ENCODE measurements at regions not wholly inside any gene's neighbourhood (a gene's known extent, or its start where the extent isn't known, plus 50 kb on each side); places are given as distances from the start of the nearest gene placed in this dataset.

DNA sequence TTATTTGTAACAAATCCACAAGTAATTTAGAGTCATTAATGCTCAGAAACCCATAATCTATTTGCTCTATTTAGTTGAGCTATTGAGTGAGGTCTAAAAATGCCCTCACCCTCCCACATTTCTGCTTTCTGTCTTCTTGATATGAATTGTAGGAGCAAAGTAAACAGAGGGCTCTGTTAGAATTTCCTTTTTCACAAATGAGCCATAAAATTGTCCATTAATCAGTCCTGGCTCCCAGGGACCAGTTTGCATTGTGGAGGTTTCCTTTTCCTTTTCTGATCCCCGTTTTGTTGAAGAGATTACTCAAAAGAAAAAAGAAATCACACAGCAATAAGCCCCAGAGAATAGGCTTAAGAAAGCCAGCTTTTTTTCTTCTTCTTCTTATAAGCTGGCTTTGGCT is 476.7 kb downstream of the EPHA4 start:
- TF ChIP-seq POLR2AphosphoS5 (IDR thresholded peaks at IDR 0.05; ENCODE audit: low read depth, low read length) = no peak
- no peak for TF ChIP-seq POLR2A (IDR thresholded peaks at IDR 0.05; ENCODE audit: low read depth, low read length)
- TF ChIP-seq SPI1 (IDR thresholded peaks at IDR 0.05; ENCODE audit: low read depth, low read length) = no peak
- no peak for TF ChIP-seq TAF1 (IDR thresholded peaks at IDR 0.05; ENCODE audit: low read depth, low read length)
- TF ChIP-seq POU2F2 (IDR thresholded peaks at IDR 0.05; ENCODE audit: low read depth, low read length) = no peak
- no peak for TF ChIP-seq PAX5 (IDR thresholded peaks at IDR 0.05; ENCODE audit: insufficient read depth, low read length, severe bottlenecking)
